ENCODE measurements at regions not wholly inside any gene's neighbourhood (a gene's known extent, or its start where the extent isn't known, plus 50 kb on each side); places are given as distances from the start of the nearest gene placed in this dataset.
A peak's percentile ranks its signal among the peaks of the same experiment; 100 is the strongest.
"Not testable (repeated sequence)": the region's sequence is repeated elsewhere in the genome, so short reads cannot be mapped to it uniquely, and the experiment has no call there.

- not testable (repeated sequence) for H3K27ac ChIP-seq (ENCODE audit: low read depth in 1 of 3, low read length in 2 of 3)
Observed at GRCh38 chr1:143504703-143505102, 467.1 kb downstream of the FAM72C start.

GRCh38 chr1:143504080-143504479 lies 467.7 kb downstream of the FAM72C start:
- H3K36me3 ChIP-seq (ENCODE audit: control insufficient read depth in 3 of 3, insufficient read depth in 2 of 3, low read depth in 1 of 3, low read length in 3 of 3); H3K4me3 ChIP-seq (ENCODE audit: low read depth in 1 of 3, low read length in 3 of 3); DNase-seq; H3K27me3 ChIP-seq (ENCODE audit: control insufficient read depth in 3 of 3, insufficient read depth in 3 of 3, low read length in 3 of 3); FAIRE-seq; H3K27ac ChIP-seq (ENCODE audit: low read depth in 1 of 3, low read length in 2 of 3); H3K9me3 ChIP-seq (ENCODE audit: control insufficient read depth in 2 of 2, insufficient read depth in 1 of 2, low read depth in 1 of 2, low read length in 1 of 2); H3K4me1 ChIP-seq (ENCODE audit: control insufficient read depth in 3 of 3, insufficient read depth in 2 of 3, low read depth in 1 of 3, low read length in 2 of 3): not testable (repeated sequence)
- no CpG with 5 or more reads among the region's 2 CpGs for WGBS, 3 donors

More at GRCh38 chr1:143504703-143505102, 467.1 kb downstream of the FAM72C start:
- H3K4me3 ChIP-seq (ENCODE audit: low read depth in 1 of 3, low read length in 3 of 3); H3K36me3 ChIP-seq (ENCODE audit: control insufficient read depth in 3 of 3, insufficient read depth in 2 of 3, low read depth in 1 of 3, low read length in 3 of 3); H3K4me1 ChIP-seq (ENCODE audit: control insufficient read depth in 3 of 3, insufficient read depth in 2 of 3, low read depth in 1 of 3, low read length in 2 of 3); H3K27me3 ChIP-seq (ENCODE audit: control insufficient read depth in 3 of 3, insufficient read depth in 3 of 3, low read length in 3 of 3); DNase-seq; H3K9me3 ChIP-seq (ENCODE audit: control insufficient read depth in 2 of 2, insufficient read depth in 1 of 2, low read depth in 1 of 2, low read length in 1 of 2); FAIRE-seq: not testable (repeated sequence)

GRCh38 chr1:143503048-143503447 lies 468.7 kb downstream of the FAM72C start:
- H3K27me3 ChIP-seq (ENCODE audit: control insufficient read depth in 3 of 3, insufficient read depth in 3 of 3, low read length in 3 of 3); DNase-seq; H3K4me3 ChIP-seq (ENCODE audit: low read depth in 1 of 3, low read length in 3 of 3); H3K27ac ChIP-seq (ENCODE audit: low read depth in 1 of 3, low read length in 2 of 3); FAIRE-seq; H3K9me3 ChIP-seq (ENCODE audit: control insufficient read depth in 2 of 2, insufficient read depth in 1 of 2, low read depth in 1 of 2, low read length in 1 of 2); H3K4me1 ChIP-seq (ENCODE audit: control insufficient read depth in 3 of 3, insufficient read depth in 2 of 3, low read depth in 1 of 3, low read length in 2 of 3); H3K36me3 ChIP-seq (ENCODE audit: control insufficient read depth in 3 of 3, insufficient read depth in 2 of 3, low read depth in 1 of 3, low read length in 3 of 3): not testable (repeated sequence)
- WGBS, 3 donors: 69 to 88% (median 81%) methylated on average over 1 of the region's 2 CpGs

GRCh38 chr1:143502038-143502437 lies 469.7 kb downstream of the FAM72C start:
- WGBS, 3 donors: 67 to 74% (median 72%) methylated on average over 3 of the region's 4 CpGs

GRCh38 chr1:143498059-143498749 lies 473.6 kb downstream of the FAM72C start:
- FAIRE-seq; H3K4me1 ChIP-seq (ENCODE audit: control insufficient read depth in 3 of 3, insufficient read depth in 2 of 3, low read depth in 1 of 3, low read length in 2 of 3); H3K36me3 ChIP-seq (ENCODE audit: control insufficient read depth in 3 of 3, insufficient read depth in 2 of 3, low read depth in 1 of 3, low read length in 3 of 3); H3K9me3 ChIP-seq (ENCODE audit: control insufficient read depth in 2 of 2, insufficient read depth in 1 of 2, low read depth in 1 of 2, low read length in 1 of 2); H3K27me3 ChIP-seq (ENCODE audit: control insufficient read depth in 3 of 3, insufficient read depth in 3 of 3, low read length in 3 of 3); H3K27ac ChIP-seq (ENCODE audit: low read depth in 1 of 3, low read length in 2 of 3): not testable (repeated sequence)
- WGBS, 3 donors: 1 to 2% (median 1%) methylated on average over 34 to 85 of the region's 85 CpGs
- DNase-seq: peak in 1 of 2 donors; percentile 6
- H3K4me3 ChIP-seq (ENCODE audit: low read depth in 1 of 3, low read length in 3 of 3): peak overlapping the region in 1 of 3 donors; percentile 39

More at GRCh38 chr1:143502038-143502437, 469.7 kb downstream of the FAM72C start:
- H3K36me3 ChIP-seq (ENCODE audit: control insufficient read depth in 3 of 3, insufficient read depth in 2 of 3, low read depth in 1 of 3, low read length in 3 of 3); H3K4me1 ChIP-seq (ENCODE audit: control insufficient read depth in 3 of 3, insufficient read depth in 2 of 3, low read depth in 1 of 3, low read length in 2 of 3); H3K9me3 ChIP-seq (ENCODE audit: control insufficient read depth in 2 of 2, insufficient read depth in 1 of 2, low read depth in 1 of 2, low read length in 1 of 2); DNase-seq; H3K4me3 ChIP-seq (ENCODE audit: low read depth in 1 of 3, low read length in 3 of 3); H3K27me3 ChIP-seq (ENCODE audit: control insufficient read depth in 3 of 3, insufficient read depth in 3 of 3, low read length in 3 of 3); H3K27ac ChIP-seq (ENCODE audit: low read depth in 1 of 3, low read length in 2 of 3): not testable (repeated sequence)
- FAIRE-seq: peak; percentile 51

- Histone ChIP-seq H3K36me3 (ENCODE audit: control insufficient read depth in 3 of 3, insufficient read depth in 2 of 3, low read depth in 1 of 3, low read length in 3 of 3) (no peaks in the 10 kb centered on the region), H3K27me3 (ENCODE audit: control insufficient read depth in 3 of 3, insufficient read depth in 3 of 3, low read length in 3 of 3) (peaks cover 0 to 6% (median 0%) of the 10 kb centered on the region in 3 donors), H3K4me1 (ENCODE audit: control insufficient read depth in 3 of 3, insufficient read depth in 2 of 3, low read depth in 1 of 3, low read length in 2 of 3) (no peaks in the 10 kb centered on the region), H3K9me3 (ENCODE audit: control insufficient read depth in 2 of 2, insufficient read depth in 1 of 2, low read depth in 1 of 2, low read length in 1 of 2) (no peaks in the 10 kb centered on the region), H3K4me3 (ENCODE audit: low read depth in 1 of 3, low read length in 3 of 3) (peak overlapping the region in 1 of 3 donors; percentile 15), H3K27ac (ENCODE audit: low read depth in 1 of 3, low read length in 2 of 3) (no peak overlapping the region)
- 1 to 4% (median 3%) methylated on average over 40 to 50 of the region's 50 CpGs for WGBS, 3 donors
- peak in 1 of 2 donors; percentile 1 for DNase-seq
- no peak for FAIRE-seq
Observed at GRCh38 chr1:143497374-143497747, 474.4 kb downstream of the FAM72C start.

GRCh38 chr1:143496526-143497373 lies 475.0 kb downstream of the FAM72C start:
- H3K36me3 ChIP-seq (ENCODE audit: control insufficient read depth in 3 of 3, insufficient read depth in 2 of 3, low read depth in 1 of 3, low read length in 3 of 3); DNase-seq; H3K9me3 ChIP-seq (ENCODE audit: control insufficient read depth in 2 of 2, insufficient read depth in 1 of 2, low read depth in 1 of 2, low read length in 1 of 2); FAIRE-seq; H3K27me3 ChIP-seq (ENCODE audit: control insufficient read depth in 3 of 3, insufficient read depth in 3 of 3, low read length in 3 of 3); H3K4me1 ChIP-seq (ENCODE audit: control insufficient read depth in 3 of 3, insufficient read depth in 2 of 3, low read depth in 1 of 3, low read length in 2 of 3); H3K27ac ChIP-seq (ENCODE audit: low read depth in 1 of 3, low read length in 2 of 3); H3K4me3 ChIP-seq (ENCODE audit: low read depth in 1 of 3, low read length in 3 of 3): not testable (repeated sequence)
- 1 to 4% (median 3%) methylated on average over 25 to 36 of the region's 37 CpGs for WGBS, 3 donors
